Fibroblast of lung (primary cell): ENCODE measurements at regions not wholly inside any gene's neighbourhood (a gene's known extent, or its start where the extent isn't known, plus 50 kb on each side); places are given as distances from the start of the nearest gene placed in this dataset.
"Not testable (repeated sequence)": the region's sequence is repeated elsewhere in the genome, so short reads cannot be mapped to it uniquely, and the experiment has no call there.

ENCODE experiments used
- DNase-seq, 2 donors: peaks; one replicate each; pipeline versions ENCODE4 v3.0.0 to v3.0.0-alpha.2; 2010; ENCODE audit warnings: low read depth in 2 of 2
- H2AFZ ChIP-seq: 2 replicates; pipeline ENCODE4 v1.5.1; 2012; ENCODE audit warnings: low read length, control low read depth, inconsistent platforms
- H3K27ac ChIP-seq: 2 replicates; pipeline ENCODE4 v1.5.1; 2011; ENCODE audit warnings: low read length, control low read depth; ENCODE audit not compliant: insufficient read depth
- H3K27me3 ChIP-seq: 2 replicates; pipeline ENCODE4 v1.5.1; 2011; ENCODE audit warnings: mild to moderate bottlenecking, low read length; ENCODE audit not compliant: control insufficient read depth, insufficient read depth
- H3K36me3 ChIP-seq: 2 replicates; pipeline ENCODE4 v1.5.1; 2011; ENCODE audit warnings: low read length; ENCODE audit not compliant: control insufficient read depth, insufficient read depth
- H3K4me1 ChIP-seq: 2 replicates; pipeline ENCODE4 v1.5.1; 2011; ENCODE audit warnings: low read length; ENCODE audit not compliant: control insufficient read depth, insufficient read depth; ENCODE audit errors: extremely low read depth
- H3K4me2 ChIP-seq: 2 replicates; pipeline ENCODE4 v1.5.1; 2011; ENCODE audit warnings: low read length, control low read depth; ENCODE audit not compliant: insufficient read depth; ENCODE audit errors: extremely low read depth
- H3K4me3 ChIP-seq, 4 experiments: fragments of 200-600 bp in 1 of 4; sonication (generic) in 1 of 4; replicated peaks in 1 of 4; 2 replicates each; pipeline ENCODE4 v1.5.1; 2011 to 2016; ENCODE audit warnings: low read length in 4 of 4, low read depth in 3 of 4, mild to moderate bottlenecking in 3 of 4, control low read depth in 2 of 4, inconsistent platforms in 1 of 4, mixed read lengths in 1 of 4; ENCODE audit not compliant: insufficient read depth in 1 of 4; ENCODE audit errors: control extremely low read depth in 1 of 4
- H3K79me2 ChIP-seq: 2 replicates; pipeline ENCODE4 v1.5.1; 2012; ENCODE audit warnings: mild to moderate bottlenecking, low read length, inconsistent platforms; ENCODE audit not compliant: control insufficient read depth, insufficient read depth
- H3K9ac ChIP-seq: 2 replicates; pipeline ENCODE4 v1.5.1; 2011; ENCODE audit warnings: mild to moderate bottlenecking, low read length, control low read depth; ENCODE audit not compliant: insufficient read depth
- H3K9me3 ChIP-seq: 2 replicates; pipeline ENCODE4 v1.5.1; 2012; ENCODE audit warnings: low read depth, low read length; ENCODE audit not compliant: control insufficient read depth, insufficient read depth
- H4K20me1 ChIP-seq: 2 replicates; pipeline ENCODE4 v1.5.1; 2011; ENCODE audit warnings: low read length; ENCODE audit not compliant: control insufficient read depth, insufficient read depth; ENCODE audit errors: extremely low read depth
- EZH2 ChIP-seq: IDR thresholded peaks from 2 replicates; pipeline ENCODE4 v1.5.1; 2012; ENCODE audit warnings: low read length, control low read depth, mild to moderate bottlenecking; ENCODE audit errors: missing control alignments
- TF ChIP-seq, protein P1 (sequence below), 2 donors: IDR thresholded peaks in 1 of 2; conservative IDR thresholded peaks in 1 of 2; 1 replicate in 1 of 2; 2 replicates in 1 of 2; pipeline ENCODE4 v1.5.1; 2011 to 2012; ENCODE audit warnings: low read length in 2 of 2, control low read depth in 1 of 2, inconsistent platforms in 1 of 2, low read depth in 1 of 2, mild to moderate bottlenecking in 1 of 2

- H3K27ac ChIP-seq, result no peak overlapping the region
- TF ChIP-seq EZH2, result no peak
- TF ChIP-seq, protein P1, sequence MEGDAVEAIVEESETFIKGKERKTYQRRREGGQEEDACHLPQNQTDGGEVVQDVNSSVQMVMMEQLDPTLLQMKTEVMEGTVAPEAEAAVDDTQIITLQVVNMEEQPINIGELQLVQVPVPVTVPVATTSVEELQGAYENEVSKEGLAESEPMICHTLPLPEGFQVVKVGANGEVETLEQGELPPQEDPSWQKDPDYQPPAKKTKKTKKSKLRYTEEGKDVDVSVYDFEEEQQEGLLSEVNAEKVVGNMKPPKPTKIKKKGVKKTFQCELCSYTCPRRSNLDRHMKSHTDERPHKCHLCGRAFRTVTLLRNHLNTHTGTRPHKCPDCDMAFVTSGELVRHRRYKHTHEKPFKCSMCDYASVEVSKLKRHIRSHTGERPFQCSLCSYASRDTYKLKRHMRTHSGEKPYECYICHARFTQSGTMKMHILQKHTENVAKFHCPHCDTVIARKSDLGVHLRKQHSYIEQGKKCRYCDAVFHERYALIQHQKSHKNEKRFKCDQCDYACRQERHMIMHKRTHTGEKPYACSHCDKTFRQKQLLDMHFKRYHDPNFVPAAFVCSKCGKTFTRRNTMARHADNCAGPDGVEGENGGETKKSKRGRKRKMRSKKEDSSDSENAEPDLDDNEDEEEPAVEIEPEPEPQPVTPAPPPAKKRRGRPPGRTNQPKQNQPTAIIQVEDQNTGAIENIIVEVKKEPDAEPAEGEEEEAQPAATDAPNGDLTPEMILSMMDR (conservative IDR thresholded peaks at IDR 0.05 in 1 of 2, IDR thresholded peaks at IDR 0.05 in 1 of 2; ENCODE audit: low read depth in 1 of 2, low read length in 2 of 2), result no peak
- H3K36me3 ChIP-seq, result no peaks in the 10 kb centered on the region
- H3K4me2 ChIP-seq, result no peak overlapping the region
- no peaks in the 10 kb centered on the region for H3K27me3 ChIP-seq
- H2AFZ ChIP-seq, result no peak overlapping the region
- no peak for DNase-seq
- H4K20me1 ChIP-seq, result no peaks in the 10 kb centered on the region
- H3K4me1 ChIP-seq, result no peaks in the 10 kb centered on the region
- H3K9me3 ChIP-seq, result no peaks in the 10 kb centered on the region
- H3K79me2 ChIP-seq, result no peaks in the 10 kb centered on the region
- no peak overlapping the region for H3K9ac ChIP-seq
- H3K4me3 ChIP-seq, result no peak overlapping the region
Observed at GRCh38 chr6:144469144-144469575, 184.0 kb downstream of the UTRN start.

- not testable (repeated sequence) for H3K9ac ChIP-seq, H3K4me3 ChIP-seq, H3K27ac ChIP-seq, H3K4me2 ChIP-seq, H3K9me3 ChIP-seq, H3K36me3 ChIP-seq, H3K79me2 ChIP-seq, DNase-seq, H4K20me1 ChIP-seq, H3K4me1 ChIP-seq, H2AFZ ChIP-seq, H3K27me3 ChIP-seq
Observed at GRCh38 chr6:144470201-144470600, 185.1 kb downstream of the UTRN start.

DNA sequence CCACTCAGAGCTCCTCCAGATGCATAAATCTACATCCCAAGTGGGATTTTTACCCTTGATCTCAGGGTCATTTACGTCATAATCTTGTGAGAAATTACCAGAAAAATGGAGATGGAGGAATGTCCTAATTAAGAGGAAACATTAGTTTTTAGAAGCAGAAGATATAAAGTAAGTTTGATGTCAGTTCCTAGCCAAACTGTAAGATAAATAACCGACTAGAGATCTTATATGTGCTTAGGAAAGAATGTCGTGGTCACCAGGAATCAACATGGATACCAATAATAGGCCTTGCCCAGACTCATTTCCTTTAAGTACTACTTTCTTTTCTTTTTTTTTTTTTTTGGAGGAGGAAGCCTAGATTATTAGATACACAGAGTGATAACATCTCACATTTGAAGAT, 186.9 kb downstream of the UTRN start:
- Histone ChIP-seq H3K9ac (no peak overlapping the region), H3K9me3 (no peaks in the 10 kb centered on the region), H3K27ac (no peak overlapping the region), H4K20me1 (no peaks in the 10 kb centered on the region), H3K4me3 (no peak overlapping the region), H3K27me3 (no peaks in the 10 kb centered on the region), H3K4me2 (no peak overlapping the region), H2AFZ (no peak overlapping the region), H3K79me2 (no peaks in the 10 kb centered on the region), H3K4me1 (no peaks in the 10 kb centered on the region), H3K36me3 (no peaks in the 10 kb centered on the region)
- TF ChIP-seq EZH2, result no peak
- TF ChIP-seq, protein P1 (conservative IDR thresholded peaks at IDR 0.05 in 1 of 2, IDR thresholded peaks at IDR 0.05 in 1 of 2; ENCODE audit: low read depth in 1 of 2, low read length in 2 of 2), result no peak
- peak in 1 of 2 donors; percentile 62 for DNase-seq
